Stimulated activated CD8-positive, alpha-beta memory T cell treated with anti-CD3 and anti-CD28 coated beads, Interleukin-4, amount 100 ng/mL, for 1 hour (primary cell): ENCODE measurements at regions not wholly inside any gene's neighbourhood (a gene's known extent, or its start where the extent isn't known, plus 50 kb on each side); places are given as distances from the start of the nearest gene placed in this dataset.
"Not testable (repeated sequence)": the region's sequence is repeated elsewhere in the genome, so short reads cannot be mapped to it uniquely, and the experiment has no call there.

Experiments
- DNase-seq, 2 donors: peaks; one replicate each; pipeline ENCODE4 v3.0.0-alpha.2; 2020; ENCODE audit warnings: low read depth in 2 of 2, low spot score in 1 of 2

DNA sequence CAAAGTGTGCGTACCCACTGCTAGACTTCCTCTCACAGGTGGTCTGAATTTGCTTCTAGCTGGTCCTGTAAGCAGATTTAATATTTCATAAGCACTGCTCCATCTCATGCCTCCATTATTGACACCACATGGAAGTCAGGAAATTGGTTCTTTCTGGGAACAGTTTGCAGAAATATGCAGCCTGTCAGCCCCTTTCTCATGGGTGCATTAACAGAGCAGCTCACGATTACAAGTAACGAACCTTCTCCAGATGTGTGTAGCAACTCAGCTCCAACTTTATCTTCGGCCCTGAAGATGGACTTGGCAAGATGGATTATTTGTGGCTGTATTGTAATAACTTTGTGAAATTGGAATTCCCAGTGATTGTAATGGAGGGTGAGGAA lies 214.5 kb upstream of the DDHD1 start:
- DNase-seq, result no peak

DNA sequence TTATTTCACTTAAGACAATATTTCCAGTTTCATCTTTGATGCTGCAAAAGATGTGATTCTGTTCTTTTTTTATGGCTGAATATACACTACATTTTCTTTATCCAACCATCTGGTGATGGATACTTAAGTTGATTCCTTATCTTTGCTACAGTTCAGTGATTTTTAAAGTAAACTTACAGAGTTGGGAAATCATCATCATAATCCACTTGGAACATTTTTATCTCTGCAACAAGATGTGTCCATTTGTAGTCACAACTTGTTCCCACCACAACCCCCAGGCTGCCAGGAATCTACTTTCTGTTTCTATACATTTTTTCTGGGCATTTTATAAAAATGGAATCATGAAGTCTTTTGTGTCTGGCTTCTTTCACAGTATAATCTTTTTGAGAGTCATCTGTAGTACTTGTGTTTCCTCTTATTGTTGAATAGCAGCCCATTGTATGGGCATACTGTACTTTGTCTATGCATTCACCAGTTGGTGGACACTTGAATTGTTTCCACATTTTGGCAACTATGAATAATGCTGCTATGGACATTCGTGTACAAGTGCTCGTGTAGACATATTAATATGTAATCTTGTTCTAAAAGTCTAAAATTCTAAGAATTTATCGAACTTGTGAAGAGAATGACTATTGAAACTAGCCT lies 212.5 kb upstream of the DDHD1 start:
- DNase-seq, result no peak

DNA sequence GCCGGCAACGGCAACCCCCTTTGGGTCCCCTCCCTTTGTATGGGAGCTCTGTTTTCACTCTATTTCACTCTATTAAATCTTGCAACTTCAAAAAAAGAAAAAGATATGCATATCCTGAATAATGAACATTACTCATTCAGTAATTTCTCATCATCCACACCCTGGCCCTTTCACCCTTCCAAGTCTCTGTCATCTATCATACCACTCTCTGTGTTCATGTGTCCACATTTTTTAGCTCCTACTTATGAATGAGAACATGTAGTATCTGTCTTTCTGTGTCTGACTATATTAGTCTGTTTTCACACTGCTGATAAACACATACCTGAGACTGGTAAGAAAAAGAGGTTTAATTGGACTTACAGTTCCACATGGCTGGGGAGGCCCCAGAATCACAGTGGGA lies 209.8 kb upstream of the DDHD1 start:
- not testable (repeated sequence) for DNase-seq

DNA sequence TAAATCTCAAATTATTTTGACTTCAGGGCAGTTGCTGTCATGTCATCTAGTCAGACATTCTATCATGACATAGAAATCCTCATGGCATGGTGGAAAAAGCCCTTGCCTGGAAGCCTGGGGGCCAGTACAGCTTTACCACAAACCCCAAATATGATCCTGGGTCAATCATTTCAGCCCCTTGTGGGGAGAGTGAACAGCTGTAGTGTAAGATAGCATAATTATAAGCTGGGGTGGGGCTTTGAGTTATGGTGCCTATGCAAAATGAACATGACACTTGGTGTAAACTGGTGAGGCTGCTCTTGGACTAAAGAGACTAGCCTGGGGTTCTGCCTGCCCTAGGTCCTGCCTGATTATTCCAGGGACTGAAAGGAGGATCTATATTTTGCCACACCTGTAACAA lies 207.7 kb upstream of the DDHD1 start:
- DNase-seq, result no peak

DNA sequence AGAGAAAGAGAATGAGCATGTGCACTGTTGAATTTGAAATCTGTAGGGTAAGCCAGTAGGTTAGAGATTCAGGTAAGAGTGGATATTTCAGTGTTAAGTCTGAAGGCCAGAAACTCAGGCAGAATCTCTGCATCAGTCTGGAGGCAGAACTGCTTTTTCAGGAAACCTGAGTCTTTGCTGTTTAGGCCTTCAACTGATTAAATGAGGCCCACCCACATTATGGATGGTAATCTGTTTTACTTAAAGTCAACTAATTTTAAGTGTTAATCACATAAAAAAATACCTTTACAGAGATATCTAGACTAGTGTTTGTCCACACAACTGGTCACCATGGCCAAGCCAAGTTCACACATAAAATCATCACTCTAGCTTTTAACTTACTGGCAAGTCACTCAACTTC lies 205.0 kb upstream of the DDHD1 start:
- DNase-seq, result no peak

DNA sequence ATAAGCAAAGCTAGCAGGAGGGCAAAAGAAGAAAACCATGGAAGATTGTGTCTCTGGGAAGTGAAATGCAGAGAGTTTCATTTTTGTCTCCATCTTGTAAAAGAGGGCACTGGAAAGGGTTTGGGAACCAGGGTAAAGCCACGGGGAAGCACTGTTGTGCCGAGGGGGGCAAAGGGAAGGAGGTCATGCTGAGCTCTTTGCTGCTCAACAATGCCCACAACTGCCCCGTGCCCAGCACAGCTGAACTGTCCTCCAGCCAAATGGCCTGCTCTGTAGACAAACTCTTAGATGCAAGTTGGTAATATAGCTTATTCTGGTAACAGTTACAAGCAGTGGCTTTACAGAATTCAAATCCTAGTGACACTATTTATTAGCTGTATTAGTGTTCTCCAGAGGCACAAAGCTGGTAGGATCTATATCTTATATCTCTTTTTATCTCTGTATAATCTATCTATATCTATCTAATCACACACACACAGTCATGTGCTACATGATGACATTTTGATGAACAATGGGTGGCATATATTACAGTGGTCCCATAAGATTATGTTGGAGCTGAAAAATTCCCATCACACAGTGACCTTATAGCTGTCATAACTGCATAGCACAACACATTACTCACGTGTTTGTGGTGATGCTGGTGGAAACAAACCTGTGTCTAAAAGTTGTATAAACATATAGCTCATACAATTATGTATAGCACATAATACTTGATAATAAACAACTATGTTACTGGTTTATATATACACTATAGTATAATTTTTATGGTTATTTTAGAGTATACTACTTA lies 203.4 kb upstream of the DDHD1 start:
- DNase-seq, result no peak

DNA sequence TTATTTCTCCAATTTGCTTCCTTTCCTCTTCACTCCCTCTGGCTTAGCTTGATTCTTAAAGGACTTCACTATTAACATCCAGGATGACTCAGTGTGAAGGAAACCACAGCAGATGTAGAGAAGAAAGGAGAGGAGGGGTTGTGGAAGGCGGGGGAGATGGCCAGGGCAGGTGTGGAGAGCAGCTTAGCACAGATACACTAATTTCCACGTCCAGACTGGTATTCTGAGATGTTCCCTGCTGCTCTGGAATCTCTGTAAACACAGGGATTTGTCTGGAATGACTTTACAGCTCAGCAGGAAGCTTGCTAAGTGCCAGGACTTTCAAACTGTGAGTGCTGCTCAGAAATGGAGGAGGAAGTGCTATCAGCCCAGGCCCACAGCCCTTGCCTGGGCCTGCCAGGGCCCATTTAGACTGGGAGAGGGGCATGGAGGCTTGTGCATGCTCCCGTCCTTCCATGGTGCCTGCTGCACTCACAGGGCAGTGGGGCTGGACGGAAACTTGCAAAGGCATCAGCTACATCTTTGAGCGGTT lies 202.5 kb upstream of the DDHD1 start:
- no peak for DNase-seq

DNA sequence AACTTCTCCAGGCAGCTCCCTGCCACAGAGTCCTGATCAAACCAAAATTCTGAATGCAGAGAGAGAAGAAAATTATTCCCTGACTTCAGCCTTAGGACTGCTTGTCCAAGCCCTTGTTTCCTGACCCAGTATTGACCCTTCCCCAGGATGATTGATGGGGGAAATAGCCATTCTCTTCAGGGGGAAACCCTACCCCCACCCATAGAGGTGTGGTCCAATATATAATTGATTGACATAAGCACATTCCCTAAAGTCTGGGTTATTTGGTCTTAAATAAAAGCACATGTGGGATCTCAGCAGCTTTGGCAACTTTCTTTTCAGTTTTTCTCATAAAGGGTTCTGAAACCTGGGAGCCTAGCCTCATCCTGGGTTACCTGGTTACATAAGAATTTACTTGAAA lies 201.2 kb upstream of the DDHD1 start:
- DNase-seq, result no peak

DNA sequence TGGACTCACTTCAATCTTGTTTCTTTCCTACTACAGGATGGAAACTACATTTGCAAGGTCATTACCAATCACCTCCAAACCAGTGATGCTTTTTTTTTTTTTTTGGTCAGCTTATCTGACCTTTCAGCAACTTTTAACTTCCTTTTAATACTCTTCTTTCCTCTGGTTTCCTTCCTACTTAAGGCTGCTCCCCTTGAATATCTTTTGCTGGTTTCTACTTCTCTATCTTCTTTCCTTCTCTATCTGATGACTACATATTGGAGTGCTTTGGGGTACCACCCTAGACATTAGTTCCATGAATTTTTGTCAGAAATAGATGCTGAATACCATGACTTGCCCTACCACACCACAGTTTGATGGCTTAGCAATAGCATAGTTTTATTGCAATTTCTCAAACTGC lies 197.7 kb upstream of the DDHD1 start:
- DNase-seq, result no peak

DNA sequence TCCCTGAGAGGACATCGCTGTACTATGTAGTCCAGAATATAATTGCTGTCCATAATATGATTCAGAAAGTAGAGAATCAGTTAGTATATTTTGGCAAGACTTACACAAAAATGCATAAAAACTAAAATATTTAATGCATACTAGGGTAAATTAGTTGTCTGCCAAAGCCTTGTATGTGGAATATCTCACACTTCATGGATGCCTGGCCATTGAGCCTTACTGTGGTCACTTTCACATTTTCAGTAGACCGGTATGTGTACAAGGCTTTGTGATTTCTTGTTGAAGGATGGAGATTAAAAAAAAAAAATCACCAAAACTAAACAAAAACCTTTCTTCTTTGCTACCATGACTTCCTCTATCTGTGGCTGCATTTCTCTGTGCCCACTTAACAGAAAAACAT lies 197.3 kb upstream of the DDHD1 start:
- DNase-seq, result no peak

DNA sequence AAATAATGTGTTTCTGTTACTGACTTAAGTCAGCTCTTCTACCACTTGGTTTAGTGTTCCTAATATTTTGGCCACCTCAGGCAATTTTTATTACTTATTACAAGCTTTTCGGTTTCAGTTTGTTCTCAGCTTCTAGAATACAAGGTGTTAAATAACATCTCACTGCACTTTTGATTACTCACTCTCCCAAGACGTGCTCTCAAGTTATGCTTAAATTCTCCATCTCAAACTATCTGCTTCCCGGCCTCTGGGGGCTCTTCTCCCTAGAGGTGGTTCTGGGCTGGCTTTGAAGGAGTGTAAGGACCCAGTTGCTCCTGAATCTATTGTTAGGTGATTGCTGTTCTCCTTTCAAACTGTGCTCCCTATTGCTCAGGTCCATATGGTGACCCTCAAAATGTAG lies 193.9 kb upstream of the DDHD1 start:
- DNase-seq, result no peak

DNA sequence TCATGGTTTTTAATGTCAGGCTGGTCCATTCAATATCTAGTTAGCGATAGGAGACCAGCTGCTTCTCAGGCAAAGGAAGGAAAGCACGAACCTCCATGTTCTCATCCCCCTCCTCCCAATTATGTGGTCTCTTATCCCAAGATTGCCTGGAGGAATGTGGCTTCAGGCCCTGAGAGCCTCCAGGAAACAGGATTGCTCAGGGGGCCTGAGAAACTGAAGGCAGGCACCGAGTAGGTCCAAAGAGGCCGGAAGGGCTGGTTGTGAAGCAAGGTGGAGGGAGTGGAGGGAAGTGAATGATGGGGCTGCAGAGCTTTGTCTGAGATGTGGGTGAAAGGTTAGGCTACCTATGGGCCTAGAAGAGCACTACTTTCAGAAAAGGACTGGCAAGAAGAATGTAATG lies 188.2 kb upstream of the DDHD1 start:
- no peak for DNase-seq

DNA sequence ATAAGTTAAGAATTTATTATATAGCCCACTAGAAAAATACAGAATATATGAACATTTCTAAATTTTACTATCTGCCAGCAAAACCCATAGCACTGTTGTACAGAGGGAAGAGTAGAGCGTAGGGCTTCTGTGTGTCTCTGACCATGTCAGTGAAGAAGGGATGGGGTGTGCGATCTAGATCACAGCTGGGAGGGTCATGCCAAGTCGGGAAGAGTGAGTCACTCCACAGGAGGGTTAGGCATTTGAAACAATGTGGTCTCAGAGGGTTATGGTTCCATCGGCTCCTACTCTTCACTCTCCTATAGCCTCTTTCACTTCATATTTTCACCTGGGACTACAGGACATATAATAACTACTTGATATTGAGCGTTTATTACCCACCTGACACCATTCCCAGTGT lies 185.1 kb upstream of the DDHD1 start:
- no peak for DNase-seq

DNA sequence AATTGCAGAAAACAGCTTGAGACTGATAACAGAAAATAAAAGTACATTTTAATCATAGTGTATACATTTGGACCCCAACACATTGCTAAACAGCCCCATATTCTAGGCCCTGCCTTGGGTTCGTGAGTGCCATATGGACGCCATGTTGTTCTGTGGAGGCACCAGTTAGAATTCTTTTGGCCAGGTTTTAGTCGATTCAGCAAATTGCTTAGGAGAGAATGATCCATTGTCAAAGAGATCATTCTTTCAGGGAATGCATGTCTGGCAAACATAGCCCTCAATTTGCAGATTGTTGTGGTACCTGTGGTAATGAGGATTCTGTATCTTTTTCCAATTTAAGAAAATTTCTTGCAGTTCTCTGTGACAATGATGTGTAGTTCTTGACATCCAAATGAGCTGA lies 183.6 kb upstream of the DDHD1 start:
- no peak for DNase-seq

DNA sequence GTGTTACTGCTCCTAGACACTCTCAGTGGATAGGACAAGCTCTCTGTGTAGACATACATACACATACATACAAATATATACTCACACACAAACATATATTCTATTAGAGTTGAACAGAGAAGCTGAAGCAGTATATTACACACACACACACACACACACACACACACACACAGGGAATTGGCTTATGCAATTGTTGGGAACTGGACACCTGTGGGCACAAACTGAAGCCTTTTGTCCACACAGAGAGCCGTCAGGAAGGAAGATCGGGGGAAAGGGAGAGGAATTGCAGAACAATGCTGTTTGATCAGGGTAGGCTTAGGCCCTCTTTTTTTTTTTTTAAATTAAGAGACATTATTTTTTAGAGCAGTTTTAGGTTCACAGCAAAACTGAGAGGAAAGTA lies 180.7 kb upstream of the DDHD1 start:
- DNase-seq, result no peak

DNA sequence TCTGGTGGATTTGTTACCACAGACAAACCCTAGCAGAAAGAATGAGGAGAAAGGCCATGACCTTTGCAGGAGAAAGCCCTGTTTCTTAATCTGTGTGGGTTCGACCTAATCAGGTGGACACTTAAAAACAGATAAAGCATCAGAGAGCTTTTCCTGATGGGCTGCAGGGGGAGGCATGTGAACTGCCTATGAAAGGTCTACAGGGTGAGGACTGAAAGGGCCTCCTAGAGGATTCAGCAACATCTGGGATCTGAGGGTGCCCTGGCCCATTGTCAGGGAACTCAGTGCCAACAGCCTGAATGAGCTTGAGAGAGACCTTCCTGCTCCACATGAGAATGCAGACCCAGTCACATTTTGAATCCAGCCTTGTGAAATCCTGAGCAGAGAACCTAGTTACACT lies 178.8 kb upstream of the DDHD1 start:
- no peak for DNase-seq

DNA sequence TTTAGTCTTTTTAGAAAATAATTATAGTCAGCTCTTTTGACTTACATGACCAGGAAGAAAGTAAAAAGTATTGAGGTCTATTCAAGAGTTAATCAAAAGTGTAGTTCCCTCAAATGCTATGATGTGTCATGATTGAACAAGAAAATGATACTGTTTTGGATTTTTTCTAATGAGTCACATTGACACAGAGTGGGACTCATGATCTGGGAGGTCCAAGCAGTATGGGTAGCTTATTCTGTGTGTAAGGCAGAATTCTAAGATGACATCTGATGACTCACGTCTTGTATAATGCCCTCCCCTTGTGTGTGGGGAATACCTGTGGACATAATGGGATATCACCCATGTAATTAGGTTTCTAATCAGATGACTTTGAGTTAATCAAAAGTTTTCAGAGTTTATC lies 178.1 kb upstream of the DDHD1 start:
- no peak for DNase-seq

DNA sequence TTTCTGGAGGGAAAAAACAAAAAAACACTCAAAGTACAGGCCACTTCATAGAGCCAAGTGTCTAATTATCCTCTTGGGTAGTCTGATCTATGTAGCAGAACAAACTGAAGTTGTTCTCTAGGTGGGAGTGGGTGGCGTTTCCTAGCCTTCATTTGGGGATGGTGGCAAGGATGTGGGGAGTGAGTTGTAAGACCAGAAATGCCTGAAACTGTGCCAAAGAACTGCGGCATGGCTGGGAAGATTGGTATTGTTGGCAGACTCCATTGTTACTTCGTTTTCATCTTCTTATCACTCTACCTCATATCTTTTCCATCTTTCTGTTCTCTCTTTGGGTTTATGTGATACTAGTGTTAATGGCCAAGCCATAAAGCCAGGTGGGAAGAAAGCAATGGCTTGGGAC lies 177.3 kb upstream of the DDHD1 start:
- no peak for DNase-seq

DNA sequence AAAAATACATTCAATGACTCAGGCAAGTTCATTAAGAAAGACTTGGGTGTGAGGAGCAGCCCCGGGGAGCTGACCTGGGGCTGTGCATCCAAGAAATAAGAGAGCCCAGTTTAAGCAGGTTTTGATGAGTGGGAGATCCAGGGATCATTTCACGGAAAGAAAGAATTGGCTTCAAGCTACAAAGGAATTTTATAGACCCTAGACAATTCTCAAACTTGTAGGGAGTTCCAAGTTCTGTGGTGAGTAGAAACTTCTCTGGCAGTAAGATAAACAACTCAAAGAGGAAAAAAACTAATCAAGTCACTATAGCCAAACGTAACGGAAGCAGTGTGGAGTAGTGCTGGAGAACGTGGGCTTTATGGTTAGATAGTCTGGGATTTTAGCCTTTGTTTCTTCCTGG lies 175.7 kb upstream of the DDHD1 start:
- DNase-seq, result no peak

DNA sequence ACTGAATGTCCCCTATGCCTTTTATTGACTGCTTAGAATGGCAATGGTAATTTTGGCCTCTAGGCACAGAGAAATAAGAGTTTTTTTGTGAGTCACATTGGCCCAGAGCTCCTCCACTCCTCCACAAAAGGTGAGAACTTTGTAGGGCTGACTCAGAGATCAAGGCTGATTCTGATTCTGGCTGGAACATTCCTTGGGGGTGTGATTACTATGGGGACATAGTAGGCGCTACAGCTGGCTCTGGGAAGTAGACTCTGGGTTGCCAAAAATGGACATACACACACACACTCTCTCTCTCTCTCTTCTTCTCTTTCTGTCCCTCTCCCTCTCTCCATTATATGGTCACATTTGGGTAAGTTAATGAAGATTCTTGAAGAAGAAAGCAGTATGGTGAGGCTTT lies 174.6 kb upstream of the DDHD1 start:
- no peak for DNase-seq

DNA sequence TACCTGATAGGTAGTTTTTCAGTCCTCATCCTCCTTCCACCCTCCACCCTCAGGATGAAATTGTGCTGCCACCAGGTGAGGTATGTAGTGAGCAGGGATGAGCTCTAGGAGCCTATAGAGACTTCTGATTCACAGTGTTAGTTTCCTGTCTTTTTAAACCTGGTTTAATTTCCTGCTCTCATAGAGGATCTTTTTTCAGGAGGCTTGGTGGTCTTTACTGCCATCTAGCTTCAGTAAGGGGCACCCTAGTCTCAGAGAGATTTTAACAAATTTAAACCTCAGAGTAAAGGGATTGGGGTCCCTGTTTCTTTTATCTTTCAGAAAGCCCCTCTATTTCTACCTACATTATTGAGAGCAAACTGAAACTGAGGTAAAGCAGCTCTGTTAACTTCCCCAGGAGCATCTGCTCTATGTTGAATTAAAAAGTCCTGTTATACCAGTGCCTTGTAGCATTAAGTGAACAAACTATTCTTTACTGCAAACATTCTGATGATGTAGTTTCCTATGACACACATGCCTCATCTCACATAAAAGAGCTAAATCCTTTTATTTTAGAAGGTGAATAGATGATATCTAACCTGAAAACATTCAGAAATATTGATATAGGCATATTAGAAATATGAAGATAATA lies 172.2 kb upstream of the DDHD1 start:
- no peak for DNase-seq

DNA sequence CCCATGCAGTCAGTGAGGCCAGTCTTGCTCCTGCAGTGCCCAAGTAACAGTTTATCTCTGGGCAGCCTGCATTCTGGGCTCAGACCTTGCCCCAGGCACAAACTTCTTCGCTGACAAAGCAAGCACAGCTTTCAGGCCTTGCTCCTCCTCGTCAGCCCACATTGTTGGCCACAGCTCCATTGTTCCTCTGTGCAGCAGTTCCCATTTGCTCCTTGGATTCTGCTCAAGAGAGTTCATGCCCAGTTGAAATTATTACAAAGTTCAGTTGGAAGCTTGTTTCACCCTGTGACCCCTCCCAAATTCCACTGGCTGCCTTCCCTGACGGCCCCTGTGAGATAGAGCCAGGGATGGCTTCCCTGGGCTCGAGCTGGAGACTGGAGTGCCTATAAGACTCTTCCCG lies 163.4 kb upstream of the DDHD1 start:
- no peak for DNase-seq
